ENCODE measurements at regions not wholly inside any gene's neighbourhood (a gene's known extent, or its start where the extent isn't known, plus 50 kb on each side); places are given as distances from the start of the nearest gene placed in this dataset.

GRCh38 chr21:27743971-27744564 is 777.2 kb upstream of the ADAMTS5 start:
- TF ChIP-seq EZH2phosphoT487 (IDR thresholded peaks at IDR 0.05; ENCODE audit: unreplicated experiment) (no peak), CTCF (conservative IDR thresholded peaks at IDR 0.05; ENCODE audit: low read depth in 2 of 2) (no peak), EZH2 (IDR thresholded peaks at IDR 0.05; ENCODE audit: low read depth, unreplicated experiment) (no peak), POLR2AphosphoS5 (IDR thresholded peaks at IDR 0.05; ENCODE audit: low read depth) (no peak), JUNB (IDR thresholded peaks at IDR 0.05; ENCODE audit: unreplicated experiment) (no peak), REST (IDR thresholded peaks at IDR 0.05; ENCODE audit: unreplicated experiment) (no peak), ZNF331 (CRISPR knock-in tag; IDR thresholded peaks at IDR 0.05; ENCODE audit: low read depth) (no peak), CREB1 (CRISPR knock-in tag; IDR thresholded peaks at IDR 0.05; ENCODE audit: low read depth) (no peak), STAT1 (IDR thresholded peaks at IDR 0.05; ENCODE audit: unreplicated experiment) (no peak), ZNF462 (CRISPR knock-in tag; IDR thresholded peaks at IDR 0.05) (no peak)
- TF ChIP-seq, protein P1, sequence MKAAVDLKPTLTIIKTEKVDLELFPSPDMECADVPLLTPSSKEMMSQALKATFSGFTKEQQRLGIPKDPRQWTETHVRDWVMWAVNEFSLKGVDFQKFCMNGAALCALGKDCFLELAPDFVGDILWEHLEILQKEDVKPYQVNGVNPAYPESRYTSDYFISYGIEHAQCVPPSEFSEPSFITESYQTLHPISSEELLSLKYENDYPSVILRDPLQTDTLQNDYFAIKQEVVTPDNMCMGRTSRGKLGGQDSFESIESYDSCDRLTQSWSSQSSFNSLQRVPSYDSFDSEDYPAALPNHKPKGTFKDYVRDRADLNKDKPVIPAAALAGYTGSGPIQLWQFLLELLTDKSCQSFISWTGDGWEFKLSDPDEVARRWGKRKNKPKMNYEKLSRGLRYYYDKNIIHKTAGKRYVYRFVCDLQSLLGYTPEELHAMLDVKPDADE (IDR thresholded peaks at IDR 0.05) = no peak

Measured in GM23338 (cell line).